GM12878 (cell line): ENCODE measurements at regions not wholly inside any gene's neighbourhood (a gene's known extent, or its start where the extent isn't known, plus 50 kb on each side); places are given as distances from the start of the nearest gene placed in this dataset.

Source experiments
- ATAC-seq: fragments of 200-7000 bp; cut with Tn5 transposase; 3 replicates; pipeline ENCODE4 v1.9.1; 2020; ENCODE audit warnings: mild to moderate bottlenecking, moderate library complexity
- BruUV-seq: library from RNA; stranded (reverse); fragments of 400-500 nt; replicated peaks from 2 replicates; lab custom pipeline; 2021; lab: Mats Ljungman, UMichigan
- CTCF ChIA-PET: fragments of 300-600 bp; sonication (Branson Sonifier 250); formaldehyde crosslinking; extraction: SDS; loops from one replicate; lab custom pipeline; 2021; ENCODE audit warnings: inconsistent platforms; lab: Yijun Ruan, JAX
- POLR2A ChIA-PET: fragments of 350-600 bp; formaldehyde crosslinking; extraction: SDS; loops from one replicate; lab custom pipeline; 2021; ENCODE audit warnings: inconsistent platforms; lab: Charles Lee
- RAD21 ChIA-PET: fragments of 300-600 bp; sonication (Branson Sonifier 250); formaldehyde crosslinking; loops from one replicate; lab custom pipeline; 2023; ENCODE audit warnings: antibody characterized with exemption; ENCODE audit not compliant: unreplicated experiment; lab: Charles Lee
- SMC1A ChIA-PET: fragments of 300-600 bp; sonication (Branson Sonifier 250); formaldehyde crosslinking; loops from one replicate; lab custom pipeline; 2023; ENCODE audit not compliant: unreplicated experiment, uncharacterized antibody; lab: Charles Lee
- DNase-seq: peaks from one replicate; pipeline ENCODE4 v3.0.0-alpha.2; 2011; ENCODE audit warnings: low read depth, low spot score
- FAIRE-seq: peaks from 3 replicates; lab custom pipeline; 2011; peaks lifted over from hg19 to GRCh38; lab: Jason Lieb, UNC
- H2AFZ ChIP-seq: 2 replicates; pipeline ENCODE4 v1.6.0; 2011; ENCODE audit warnings: low read depth, low read length, control low read depth; ENCODE audit not compliant: control insufficient read depth
- H3K27ac ChIP-seq: 2 replicates; pipeline ENCODE4 v1.5.1; 2011; ENCODE audit warnings: control low read depth; ENCODE audit not compliant: control insufficient read depth, insufficient read depth
- H3K27me3 ChIP-seq, 2 experiments: replicated peaks in 1 of 2; 2 replicates each; pipeline versions ENCODE4 v1.6.0 to v1.6.1; 2011; ENCODE audit warnings: low read length in 1 of 2; ENCODE audit not compliant: control insufficient read depth in 2 of 2, insufficient read depth in 2 of 2
- H3K36me3 ChIP-seq, 2 experiments: 2 replicates each; pipeline ENCODE4 v1.5.1; 2011; ENCODE audit warnings: low read length in 1 of 2; ENCODE audit not compliant: control insufficient read depth in 2 of 2, insufficient read depth in 2 of 2
- H3K4me1 ChIP-seq: 2 replicates; pipeline ENCODE4 v1.6.1; 2011; ENCODE audit warnings: mild to moderate bottlenecking, low read length, moderate library complexity, mixed read lengths; ENCODE audit not compliant: control insufficient read depth, insufficient read depth
- H3K4me2 ChIP-seq: 2 replicates; pipeline ENCODE4 v1.6.0; 2011; ENCODE audit warnings: control low read depth; ENCODE audit not compliant: control insufficient read depth, insufficient read depth
- H3K4me3 ChIP-seq: fragments of 200-600 bp; sonication (generic); 2 replicates; pipeline ENCODE4 v1.5.1; 2016
- H3K79me2 ChIP-seq: 2 replicates; pipeline ENCODE4 v1.6.0; 2011; ENCODE audit warnings: low read length; ENCODE audit not compliant: control insufficient read depth, insufficient read depth
- H3K9ac ChIP-seq: 2 replicates; pipeline ENCODE4 v1.8.0; 2011; ENCODE audit warnings: low read length, control low read depth, mixed read lengths; ENCODE audit not compliant: control insufficient read depth, insufficient read depth
- H3K9me3 ChIP-seq: replicated peaks from 3 replicates; pipeline ENCODE4 v1.5.1; 2011; ENCODE audit warnings: mild to moderate bottlenecking, low read length; ENCODE audit not compliant: control insufficient read depth, insufficient read depth
- H4K20me1 ChIP-seq: 2 replicates; pipeline ENCODE4 v1.6.0; 2011; ENCODE audit not compliant: control insufficient read depth, insufficient read depth
- BHLHE40 ChIP-seq, 2 experiments: fragments of 450-650 bp in 1 of 2; IDR thresholded peaks; 2 replicates each; pipeline ENCODE4 v1.6.1; 2011 to 2017; ENCODE audit warnings: low read depth in 2 of 2, borderline replicate concordance in 1 of 2, improper control_type of control experiment in 1 of 2, low read length in 1 of 2, mild to moderate bottlenecking in 1 of 2
- CBX3 ChIP-seq: fragments of 200-600 bp; sonication (generic); IDR thresholded peaks from 2 replicates; pipeline ENCODE4 v1.6.1; 2016; ENCODE audit warnings: low read depth, borderline replicate concordance
- CBX5 ChIP-seq: sonication (generic); IDR thresholded peaks from 2 replicates; pipeline ENCODE4 v1.6.1; 2016; ENCODE audit warnings: low read depth, moderate library complexity, mild to moderate bottlenecking, inconsistent platforms
- ESRRA ChIP-seq: IDR thresholded peaks from 2 replicates; pipeline ENCODE4 v1.6.1; 2012; ENCODE audit warnings: mild to moderate bottlenecking, low read length, improper control_type of control experiment
- HDAC2 ChIP-seq: fragments of 200-600 bp; sonication (generic); IDR thresholded peaks from 2 replicates; pipeline ENCODE4 v1.6.1; 2017
- IKZF2 ChIP-seq, 2 experiments: fragments of 450-650 bp; IDR thresholded peaks; 2 replicates each; pipeline ENCODE4 v1.6.1; 2017; ENCODE audit warnings: mild to moderate bottlenecking in 2 of 2, moderate library complexity in 2 of 2
- KLF5 ChIP-seq: fragments of 450-650 bp; IDR thresholded peaks from 2 replicates; pipeline ENCODE4 v1.6.1; 2014; ENCODE audit warnings: mild to moderate bottlenecking; ENCODE audit not compliant: partially characterized antibody
- NFIC ChIP-seq: IDR thresholded peaks from 2 replicates; pipeline ENCODE4 v1.6.1; 2012; ENCODE audit warnings: low read depth, mild to moderate bottlenecking, inconsistent platforms, low read length, moderate library complexity
- NFYB ChIP-seq: IDR thresholded peaks from 2 replicates; pipeline ENCODE4 v1.6.1; 2011; ENCODE audit warnings: low read depth, mild to moderate bottlenecking, low read length, improper control_type of control experiment, moderate library complexity; ENCODE audit not compliant: insufficient read depth
- RAD21 ChIP-seq: IDR thresholded peaks from 2 replicates; pipeline ENCODE4 v1.6.1; 2011; ENCODE audit warnings: mild to moderate bottlenecking, low read depth, low read length, moderate library complexity; ENCODE audit not compliant: insufficient read depth
- RCOR1 ChIP-seq: conservative IDR thresholded peaks from 2 replicates; pipeline ENCODE4 v1.6.1; 2012; ENCODE audit warnings: low read depth, low read length, improper control_type of control experiment
- SP1 ChIP-seq: IDR thresholded peaks from one replicate; pipeline ENCODE4 v1.6.1; 2011; ENCODE audit warnings: low read depth, low read length
- STAT3 ChIP-seq: IDR thresholded peaks from 2 replicates; pipeline ENCODE4 v1.6.1; 2011; ENCODE audit warnings: low read depth, low read length, improper control_type of control experiment
- WRNIP1 ChIP-seq: IDR thresholded peaks from 2 replicates; pipeline ENCODE4 v1.6.1; 2011; ENCODE audit warnings: low read depth, low read length, improper control_type of control experiment, borderline replicate concordance
- ZNF687 ChIP-seq: fragments of 450-650 bp; IDR thresholded peaks from 2 replicates; pipeline ENCODE4 v1.6.1; 2017; ENCODE audit warnings: mild to moderate bottlenecking, moderate library complexity
- WGBS: methylation state at CpG from one replicate; pipeline ENCODE4 v1.1.6; 2016; ENCODE audit warnings: low lambda C conversion rate; ENCODE audit not compliant: insufficient replicate concordance, insufficient coverage; ENCODE audit errors: missing lambda C conversion rate; 5-methylcytosine and 5-hydroxymethylcytosine counted together
- in situ Hi-C: fragments of 300-500 bp; cut with MboI; formaldehyde crosslinking; loops from 9 replicates; pipeline ENCODE4 v1.14.3; 2018; ENCODE audit warnings: mixed read lengths
- intact Hi-C: fragments of 100-400 bp; cut with micrococcal nuclease; formaldehyde crosslinking; loops from one replicate; pipeline ENCODE4 v1.14.2; 2022; ENCODE audit not compliant: unreplicated experiment
- TF ChIP-seq, protein P1 (sequence below): IDR thresholded peaks from 2 replicates; pipeline ENCODE4 v1.6.1; 2011; ENCODE audit warnings: borderline replicate concordance, low read depth, mild to moderate bottlenecking, moderate library complexity, mixed read lengths, low read length; ENCODE audit not compliant: insufficient read depth; ENCODE audit errors: extremely low read length
- TF ChIP-seq, protein P2 (sequence below): fragments of 450-650 bp; IDR thresholded peaks from 2 replicates; pipeline ENCODE4 v1.6.1; 2017; ENCODE audit warnings: mild to moderate bottlenecking, low read depth, inconsistent platforms; ENCODE audit not compliant: poor library complexity, severe bottlenecking
- TF ChIP-seq, protein P3 (sequence below): fragments of 450-650 bp; IDR thresholded peaks from 2 replicates; pipeline ENCODE4 v1.6.1; 2014; ENCODE audit warnings: mild to moderate bottlenecking

GRCh38 chr2:221225752-221226151, 346.4 kb downstream of the EPHA4 start:
- Histone ChIP-seq H4K20me1 (no peaks in the 10 kb centered on the region), H3K9me3 (no peaks in the 10 kb centered on the region), H3K79me2 (no peaks in the 10 kb centered on the region), H3K36me3 (no peaks in the 10 kb centered on the region), H3K9ac (no peak overlapping the region), H3K4me1 (no peaks in the 10 kb centered on the region), H2AFZ (no peak overlapping the region), H3K4me2 (no peak overlapping the region), H3K4me3 (no peak overlapping the region), H3K27me3 (no peaks in the 10 kb centered on the region), H3K27ac (no peak overlapping the region)
- DNase-seq: no peak
- POLR2A ChIA-PET: no interaction called here
- FAIRE-seq: no peak
- CTCF ChIA-PET: interaction anchor here (1.4 kb wide), 1 partner anchor 13 kb away, joined by 3 read pairs; no protein-coding TSS in a partner anchor
- no peak for ATAC-seq
- in situ Hi-C loops (no loop called here), intact Hi-C loops (no loop called here)
- BruUV-seq: no TSS peak
- WGBS: 52% methylated on average over 2 of the region's 2 CpGs
- RAD21 ChIA-PET: no interaction called here
- SMC1A ChIA-PET: interaction anchor here (1.4 kb wide), 1 partner anchor 12 kb away, joined by 3 read pairs; no protein-coding TSS in a partner anchor
- TF ChIP-seq RCOR1 (no peak), RAD21 (no peak), ESRRA (no peak), NFIC (no peak), ZNF687 (no peak), HDAC2 (no peak), STAT3 (no peak), WRNIP1 (no peak), CBX3 (no peak), KLF5 (no peak), NFYB (no peak), IKZF2 (IDR thresholded peaks at IDR 0.05) (no peak), SP1 (no peak), BHLHE40 (IDR thresholded peaks at IDR 0.05; ENCODE audit: borderline replicate concordance in 1 of 2, low read depth in 2 of 2, low read length in 1 of 2) (no peak), CBX5 (no peak)
- TF ChIP-seq, protein P1, sequence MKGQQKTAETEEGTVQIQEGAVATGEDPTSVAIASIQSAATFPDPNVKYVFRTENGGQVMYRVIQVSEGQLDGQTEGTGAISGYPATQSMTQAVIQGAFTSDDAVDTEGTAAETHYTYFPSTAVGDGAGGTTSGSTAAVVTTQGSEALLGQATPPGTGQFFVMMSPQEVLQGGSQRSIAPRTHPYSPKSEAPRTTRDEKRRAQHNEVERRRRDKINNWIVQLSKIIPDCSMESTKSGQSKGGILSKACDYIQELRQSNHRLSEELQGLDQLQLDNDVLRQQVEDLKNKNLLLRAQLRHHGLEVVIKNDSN: no peak
- TF ChIP-seq, protein P2, sequence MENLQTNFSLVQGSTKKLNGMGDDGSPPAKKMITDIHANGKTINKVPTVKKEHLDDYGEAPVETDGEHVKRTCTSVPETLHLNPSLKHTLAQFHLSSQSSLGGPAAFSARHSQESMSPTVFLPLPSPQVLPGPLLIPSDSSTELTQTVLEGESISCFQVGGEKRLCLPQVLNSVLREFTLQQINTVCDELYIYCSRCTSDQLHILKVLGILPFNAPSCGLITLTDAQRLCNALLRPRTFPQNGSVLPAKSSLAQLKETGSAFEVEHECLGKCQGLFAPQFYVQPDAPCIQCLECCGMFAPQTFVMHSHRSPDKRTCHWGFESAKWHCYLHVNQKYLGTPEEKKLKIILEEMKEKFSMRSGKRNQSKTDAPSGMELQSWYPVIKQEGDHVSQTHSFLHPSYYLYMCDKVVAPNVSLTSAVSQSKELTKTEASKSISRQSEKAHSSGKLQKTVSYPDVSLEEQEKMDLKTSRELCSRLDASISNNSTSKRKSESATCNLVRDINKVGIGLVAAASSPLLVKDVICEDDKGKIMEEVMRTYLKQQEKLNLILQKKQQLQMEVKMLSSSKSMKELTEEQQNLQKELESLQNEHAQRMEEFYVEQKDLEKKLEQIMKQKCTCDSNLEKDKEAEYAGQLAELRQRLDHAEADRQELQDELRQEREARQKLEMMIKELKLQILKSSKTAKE: no peak
- TF ChIP-seq, protein P3, sequence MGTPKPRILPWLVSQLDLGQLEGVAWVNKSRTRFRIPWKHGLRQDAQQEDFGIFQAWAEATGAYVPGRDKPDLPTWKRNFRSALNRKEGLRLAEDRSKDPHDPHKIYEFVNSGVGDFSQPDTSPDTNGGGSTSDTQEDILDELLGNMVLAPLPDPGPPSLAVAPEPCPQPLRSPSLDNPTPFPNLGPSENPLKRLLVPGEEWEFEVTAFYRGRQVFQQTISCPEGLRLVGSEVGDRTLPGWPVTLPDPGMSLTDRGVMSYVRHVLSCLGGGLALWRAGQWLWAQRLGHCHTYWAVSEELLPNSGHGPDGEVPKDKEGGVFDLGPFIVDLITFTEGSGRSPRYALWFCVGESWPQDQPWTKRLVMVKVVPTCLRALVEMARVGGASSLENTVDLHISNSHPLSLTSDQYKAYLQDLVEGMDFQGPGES: no peak
